ENCODE measurements at regions not wholly inside any gene's neighbourhood (a gene's known extent, or its start where the extent isn't known, plus 50 kb on each side); places are given as distances from the start of the nearest gene placed in this dataset.
"Not testable (repeated sequence)": the region's sequence is repeated elsewhere in the genome, so short reads cannot be mapped to it uniquely, and the experiment has no call there.

DNA sequence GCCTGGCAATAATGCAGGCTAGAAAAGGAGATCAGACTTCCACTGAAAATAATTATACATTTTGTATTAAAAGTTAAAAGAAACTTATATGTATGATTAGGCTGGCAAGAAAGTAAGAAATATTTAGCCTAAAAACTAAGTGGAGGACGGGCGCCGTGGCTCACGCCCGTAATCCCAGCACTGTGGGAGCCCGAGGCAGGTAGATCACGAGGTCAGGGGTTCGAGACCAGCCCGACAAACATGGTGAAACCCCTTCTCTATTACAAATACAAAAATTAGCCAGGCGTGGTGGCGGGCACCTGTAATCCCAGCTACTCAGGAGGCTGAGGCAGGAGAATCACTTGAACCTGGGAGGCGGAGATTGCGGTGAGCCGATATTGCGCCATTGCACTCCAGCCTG lies 707.0 kb downstream of the C6orf118 start:
- TF ChIP-seq, protein P1, sequence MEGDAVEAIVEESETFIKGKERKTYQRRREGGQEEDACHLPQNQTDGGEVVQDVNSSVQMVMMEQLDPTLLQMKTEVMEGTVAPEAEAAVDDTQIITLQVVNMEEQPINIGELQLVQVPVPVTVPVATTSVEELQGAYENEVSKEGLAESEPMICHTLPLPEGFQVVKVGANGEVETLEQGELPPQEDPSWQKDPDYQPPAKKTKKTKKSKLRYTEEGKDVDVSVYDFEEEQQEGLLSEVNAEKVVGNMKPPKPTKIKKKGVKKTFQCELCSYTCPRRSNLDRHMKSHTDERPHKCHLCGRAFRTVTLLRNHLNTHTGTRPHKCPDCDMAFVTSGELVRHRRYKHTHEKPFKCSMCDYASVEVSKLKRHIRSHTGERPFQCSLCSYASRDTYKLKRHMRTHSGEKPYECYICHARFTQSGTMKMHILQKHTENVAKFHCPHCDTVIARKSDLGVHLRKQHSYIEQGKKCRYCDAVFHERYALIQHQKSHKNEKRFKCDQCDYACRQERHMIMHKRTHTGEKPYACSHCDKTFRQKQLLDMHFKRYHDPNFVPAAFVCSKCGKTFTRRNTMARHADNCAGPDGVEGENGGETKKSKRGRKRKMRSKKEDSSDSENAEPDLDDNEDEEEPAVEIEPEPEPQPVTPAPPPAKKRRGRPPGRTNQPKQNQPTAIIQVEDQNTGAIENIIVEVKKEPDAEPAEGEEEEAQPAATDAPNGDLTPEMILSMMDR (IDR thresholded peaks at IDR 0.05) = not testable (repeated sequence)
- not testable (repeated sequence) for TF ChIP-seq POLR2AphosphoS5, POLR2A (IDR thresholded peaks at IDR 0.05)
